IMR-90 (cell line): ENCODE measurements at regions not wholly inside any gene's neighbourhood (a gene's known extent, or its start where the extent isn't known, plus 50 kb on each side); places are given as distances from the start of the nearest gene placed in this dataset.

Experiments used
- ATAC-seq: fragments of 200-7000 bp; cut with Tn5 transposase; 2 replicates; pipeline ENCODE4 v1.9.1; 2020; ENCODE audit warnings: low read depth, mild to moderate bottlenecking, moderate library complexity
- BruUV-seq: library from RNA; stranded (reverse); fragments of 400-500 nt; replicated peaks from 2 replicates; lab custom pipeline; 2021; lab: Mats Ljungman, UMichigan
- CTCF ChIA-PET: fragments of 300-600 bp; formaldehyde crosslinking; extraction: SDS; loops from one replicate; lab custom pipeline; 2021; ENCODE audit warnings: antibody characterized with exemption; lab: Yijun Ruan, JAX
- POLR2A ChIA-PET: fragments of 300-600 bp; sonication (Branson Sonifier 250); formaldehyde crosslinking; loops from one replicate; lab custom pipeline; 2022; ENCODE audit warnings: antibody characterized with exemption; ENCODE audit not compliant: unreplicated experiment; lab: Charles Lee
- DNase-seq: peaks from one replicate; pipeline ENCODE4 v3.0.0; 2013
- H2AFZ ChIP-seq: replicated peaks from 2 replicates; pipeline ENCODE3; 2013; ENCODE audit warnings: low read length, mild to moderate bottlenecking; ENCODE audit not compliant: poor library complexity
- H2AK5ac ChIP-seq: 2 replicates; pipeline ENCODE4 v1.6.1; 2013; ENCODE audit warnings: low read depth, low read length, inconsistent platforms
- H2AK9ac ChIP-seq: replicated peaks from 2 replicates; pipeline ENCODE3; 2013; ENCODE audit warnings: mild to moderate bottlenecking, low read depth, low read length, moderate library complexity; ENCODE audit not compliant: poor library complexity
- H2BK120ac ChIP-seq: 2 replicates; pipeline ENCODE4 v1.6.1; 2013; ENCODE audit warnings: low read depth, low read length, inconsistent platforms
- H2BK15ac ChIP-seq: 3 replicates; pipeline ENCODE4 v1.6.1; 2013; ENCODE audit warnings: low read depth, low read length, inconsistent platforms
- H2BK20ac ChIP-seq: 2 replicates; pipeline ENCODE4 v1.6.1; 2013; ENCODE audit warnings: low read depth, mild to moderate bottlenecking, inconsistent platforms, low read length, moderate library complexity
- H2BK5ac ChIP-seq: 2 replicates; pipeline ENCODE4 v1.6.1; 2013; ENCODE audit warnings: mild to moderate bottlenecking, low read depth, low read length, inconsistent platforms; ENCODE audit not compliant: poor library complexity, severe bottlenecking
- H3K14ac ChIP-seq: replicated peaks from 2 replicates; pipeline ENCODE4 v1.6.1; 2013; ENCODE audit warnings: low read depth, low read length, inconsistent platforms
- H3K18ac ChIP-seq: 2 replicates; pipeline ENCODE4 v1.6.1; 2013; ENCODE audit warnings: low read depth, low read length, control low read depth
- H3K23ac ChIP-seq: 2 replicates; pipeline ENCODE4 v1.6.1; 2013; ENCODE audit warnings: low read depth, low read length, inconsistent platforms
- H3K27ac ChIP-seq: 2 replicates; pipeline ENCODE4 v1.5.1; 2013; ENCODE audit warnings: mild to moderate bottlenecking, control low read depth, low read length; ENCODE audit not compliant: insufficient read depth
- H3K27me3 ChIP-seq: 2 replicates; pipeline ENCODE4 v1.6.1; 2013; ENCODE audit warnings: low read length; ENCODE audit not compliant: control insufficient read depth, insufficient read depth
- H3K36me3 ChIP-seq: 2 replicates; pipeline ENCODE4 v1.6.1; 2013; ENCODE audit warnings: low read length, mixed read lengths; ENCODE audit not compliant: control insufficient read depth, insufficient read depth
- H3K4ac ChIP-seq: 2 replicates; pipeline ENCODE4 v1.6.1; 2013; ENCODE audit warnings: low read depth, low read length, inconsistent platforms
- H3K4me1 ChIP-seq: 2 replicates; pipeline ENCODE4 v1.6.1; 2013; ENCODE audit warnings: low read length, mixed read lengths; ENCODE audit not compliant: control insufficient read depth, insufficient read depth
- H3K4me2 ChIP-seq: 2 replicates; pipeline ENCODE4 v1.6.1; 2013; ENCODE audit warnings: low read depth, mild to moderate bottlenecking, control low read depth, low read length, moderate library complexity
- H3K4me3 ChIP-seq: 2 replicates; pipeline ENCODE4 v1.5.1; 2013; ENCODE audit warnings: low read depth, mild to moderate bottlenecking, control low read depth, low read length, moderate library complexity; ENCODE audit not compliant: insufficient read depth
- H3K56ac ChIP-seq: 2 replicates; pipeline ENCODE4 v1.6.1; 2013; ENCODE audit warnings: low read length, inconsistent platforms; ENCODE audit not compliant: insufficient read depth; ENCODE audit errors: extremely low read depth
- H3K79me1 ChIP-seq, 2 experiments: 2 replicates each; pipeline ENCODE4 v1.6.1; 2013; ENCODE audit warnings: low read length in 2 of 2, inconsistent platforms in 1 of 2, low read depth in 1 of 2
- H3K9ac ChIP-seq: 2 replicates; pipeline ENCODE4 v1.6.1; 2013; ENCODE audit warnings: low read depth, low read length, control low read depth
- H3K9me1 ChIP-seq: 2 replicates; pipeline ENCODE4 v1.6.1; 2013; ENCODE audit warnings: low read length, inconsistent platforms; ENCODE audit not compliant: insufficient read depth
- H3K9me3 ChIP-seq: 2 replicates; pipeline ENCODE4 v1.6.1; 2013; ENCODE audit warnings: low read length; ENCODE audit not compliant: control insufficient read depth, insufficient read depth
- H4K20me1 ChIP-seq: 2 replicates; pipeline ENCODE4 v1.6.1; 2013; ENCODE audit warnings: low read length, inconsistent platforms; ENCODE audit not compliant: insufficient read depth
- H4K5ac ChIP-seq: 2 replicates; pipeline ENCODE4 v1.6.1; 2013; ENCODE audit warnings: mild to moderate bottlenecking, low read depth, low read length, control low read depth
- H4K8ac ChIP-seq, 2 experiments: 2 replicates each; pipeline ENCODE4 v1.6.1; 2013; ENCODE audit warnings: low read depth in 2 of 2, low read length in 2 of 2, control low read depth in 1 of 2, inconsistent platforms in 1 of 2
- H4K91ac ChIP-seq: 2 replicates; pipeline ENCODE4 v1.6.1; 2013; ENCODE audit warnings: low read depth, low read length, inconsistent platforms; ENCODE audit not compliant: insufficient read depth
- CHD1 ChIP-seq: IDR thresholded peaks from 2 replicates; pipeline ENCODE4 v1.6.1; 2012; ENCODE audit warnings: low read depth, low read length, improper control_type of control experiment
- MXI1 ChIP-seq: IDR thresholded peaks from 2 replicates; pipeline ENCODE4 v1.6.1; 2012; ENCODE audit warnings: low read depth, mild to moderate bottlenecking, low read length, moderate library complexity, borderline replicate concordance
- POLR2A ChIP-seq: IDR thresholded peaks from 2 replicates; pipeline ENCODE4 v1.6.1; 2012; ENCODE audit warnings: mild to moderate bottlenecking, low read depth, low read length
- RFX5 ChIP-seq: IDR thresholded peaks from 2 replicates; pipeline ENCODE4 v1.8.0; 2012; ENCODE audit warnings: low read depth, mild to moderate bottlenecking, low read length, moderate library complexity
- WGBS, 2 experiments: methylation state at CpG; one replicate each; pipeline versions ENCODE4 v1.1.5 to v1.1.7; 2013; ENCODE audit warnings: missing lambda C conversion rate in 2 of 2; ENCODE audit not compliant: insufficient read length in 1 of 2; ENCODE audit errors: extremely low coverage in 2 of 2; 5-methylcytosine and 5-hydroxymethylcytosine counted together
- dilution Hi-C: fragments of 300-500 bp; cut with HindIII; formaldehyde crosslinking; loops from one replicate; pipeline ENCODE4 v1.14.3; 2018; ENCODE audit warnings: low sequenced_read_pairs; ENCODE audit not compliant: unreplicated experiment
- in situ Hi-C: fragments of 300-500 bp; cut with MboI; formaldehyde crosslinking; loops from 3 replicates; pipeline ENCODE4 v1.14.3; 2019; ENCODE audit warnings: low sequenced_read_pairs, inconsistent platforms, mixed read lengths
- intact Hi-C: fragments of 100-400 bp; cut with micrococcal nuclease; formaldehyde crosslinking; loops from 2 replicates; pipeline ENCODE4 v1.10.0; 2022
- TF ChIP-seq, protein P1 (sequence below): fragments of 150-350 bp; IDR thresholded peaks from 2 replicates; pipeline ENCODE4 v1.6.1; 2016; ENCODE audit warnings: low read depth, mild to moderate bottlenecking, low read length, moderate library complexity, borderline replicate concordance

DNA sequence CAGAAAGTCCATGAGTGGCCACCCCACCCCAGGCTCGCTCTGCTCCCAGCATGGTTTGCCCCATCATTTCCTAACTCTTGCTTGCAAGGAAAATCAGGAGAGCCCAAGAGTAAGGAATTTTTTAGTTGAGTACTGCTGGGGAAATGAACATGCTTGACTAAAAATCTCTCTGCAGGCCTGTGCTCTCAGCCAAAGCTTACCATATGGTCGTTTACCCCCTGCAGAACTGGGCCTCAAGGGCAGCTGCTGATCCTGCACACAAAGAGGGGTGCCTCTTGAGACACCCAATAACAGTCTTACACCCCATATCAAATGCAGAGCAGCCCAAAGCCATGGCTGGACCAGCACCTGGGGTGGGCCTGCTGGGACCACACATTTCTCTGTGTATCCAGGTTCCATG is 183.2 kb downstream of the CXCL12 start:
- TF ChIP-seq, protein P1, sequence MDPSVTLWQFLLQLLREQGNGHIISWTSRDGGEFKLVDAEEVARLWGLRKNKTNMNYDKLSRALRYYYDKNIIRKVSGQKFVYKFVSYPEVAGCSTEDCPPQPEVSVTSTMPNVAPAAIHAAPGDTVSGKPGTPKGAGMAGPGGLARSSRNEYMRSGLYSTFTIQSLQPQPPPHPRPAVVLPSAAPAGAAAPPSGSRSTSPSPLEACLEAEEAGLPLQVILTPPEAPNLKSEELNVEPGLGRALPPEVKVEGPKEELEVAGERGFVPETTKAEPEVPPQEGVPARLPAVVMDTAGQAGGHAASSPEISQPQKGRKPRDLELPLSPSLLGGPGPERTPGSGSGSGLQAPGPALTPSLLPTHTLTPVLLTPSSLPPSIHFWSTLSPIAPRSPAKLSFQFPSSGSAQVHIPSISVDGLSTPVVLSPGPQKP = no peak
- no peak for TF ChIP-seq MXI1
- TF ChIP-seq RFX5 = no peak
- TF ChIP-seq CHD1 = no peak
- no peak for TF ChIP-seq POLR2A
- no peak overlapping the region for H2BK20ac ChIP-seq
- no TSS peak for BruUV-seq
- WGBS, 2 experiments = no CpG with 5 or more reads among the region's 2 CpGs
- H3K23ac ChIP-seq = no peak overlapping the region
- no peak overlapping the region for H3K4ac ChIP-seq
- no peaks in the 10 kb centered on the region for H4K20me1 ChIP-seq
- H3K14ac ChIP-seq = no peak overlapping the region
- H2AK5ac ChIP-seq = no peak overlapping the region
- H3K9me3 ChIP-seq = peaks cover 6% of the 10 kb centered on the region
- no peak overlapping the region for H4K8ac ChIP-seq
- no peak overlapping the region for H4K91ac ChIP-seq
- no peak overlapping the region for H2BK120ac ChIP-seq
- intact Hi-C loops = no loop called here
- H3K4me1 ChIP-seq = peaks cover 13% of the 10 kb centered on the region
- DNase-seq = no peak
- H3K4me2 ChIP-seq = no peak overlapping the region
- H3K27ac ChIP-seq = no peak overlapping the region
- no peak overlapping the region for H4K5ac ChIP-seq
- H2BK5ac ChIP-seq = no peak overlapping the region
- H3K18ac ChIP-seq = no peak overlapping the region
- no peak overlapping the region for H3K9ac ChIP-seq
- H3K9me1 ChIP-seq = peaks cover 4% of the 10 kb centered on the region; the same call in 1 of the 2 replicates
- ChIA-PET POLR2A (no interaction called here), CTCF (no interaction called here)
- dilution Hi-C loops = no loop called here
- no peak for ATAC-seq
- no peak overlapping the region for H2BK15ac ChIP-seq
- in situ Hi-C loops = no loop called here
- H3K4me3 ChIP-seq = no peak overlapping the region
- H3K36me3 ChIP-seq = no peaks in the 10 kb centered on the region
- peaks cover 26% of the 10 kb centered on the region for H3K27me3 ChIP-seq
- no peaks in the 10 kb centered on the region for H3K79me1 ChIP-seq
- H2AK9ac ChIP-seq = no peak overlapping the region
- no peak overlapping the region for H3K56ac ChIP-seq
- H2AFZ ChIP-seq = no peak overlapping the region
